ENCODE measurements at regions not wholly inside any gene's neighbourhood (a gene's known extent, or its start where the extent isn't known, plus 50 kb on each side); places are given as distances from the start of the nearest gene placed in this dataset.

- no peak overlapping the region for H3K9ac ChIP-seq (ENCODE audit: low read depth, low read length)
- ATAC-seq (ENCODE audit: insufficient read depth, low read depth) = no peak
- TF ChIP-seq EZH2 (IDR thresholded peaks at IDR 0.05; ENCODE audit: borderline replicate concordance, low read depth, low read length, severe bottlenecking) = no peak
- H3K27me3 ChIP-seq (ENCODE audit: insufficient read depth, low read length, poor library complexity) = peaks cover 8% of the 10 kb centered on the region
- no peaks in the 10 kb centered on the region for H3K9me3 ChIP-seq (ENCODE audit: insufficient read depth, low read length, severe bottlenecking)
- H3K4me1 ChIP-seq (ENCODE audit: insufficient read depth, low read length) = no peaks in the 10 kb centered on the region
- H2AFZ ChIP-seq (ENCODE audit: low read depth, low read length) = no peak overlapping the region
- H3K4me3 ChIP-seq (ENCODE audit: low read depth in 1 of 2, low read length in 2 of 2) = no peak overlapping the region
- H3K4me2 ChIP-seq (ENCODE audit: insufficient read depth, low read length) = no peak overlapping the region
- H3K79me2 ChIP-seq (ENCODE audit: insufficient read depth, low read length) = no peaks in the 10 kb centered on the region
- no peaks in the 10 kb centered on the region for H4K20me1 ChIP-seq (ENCODE audit: insufficient read depth, low read length)
- no peak overlapping the region for H3K27ac ChIP-seq (ENCODE audit: low read length)
- DNase-seq = no peak
- no peaks in the 10 kb centered on the region for H3K36me3 ChIP-seq (ENCODE audit: insufficient read depth, low read length)
Measured at GRCh38 chr18:22605736-22606135, 188.0 kb upstream of the CTAGE1 start.

DNA sequence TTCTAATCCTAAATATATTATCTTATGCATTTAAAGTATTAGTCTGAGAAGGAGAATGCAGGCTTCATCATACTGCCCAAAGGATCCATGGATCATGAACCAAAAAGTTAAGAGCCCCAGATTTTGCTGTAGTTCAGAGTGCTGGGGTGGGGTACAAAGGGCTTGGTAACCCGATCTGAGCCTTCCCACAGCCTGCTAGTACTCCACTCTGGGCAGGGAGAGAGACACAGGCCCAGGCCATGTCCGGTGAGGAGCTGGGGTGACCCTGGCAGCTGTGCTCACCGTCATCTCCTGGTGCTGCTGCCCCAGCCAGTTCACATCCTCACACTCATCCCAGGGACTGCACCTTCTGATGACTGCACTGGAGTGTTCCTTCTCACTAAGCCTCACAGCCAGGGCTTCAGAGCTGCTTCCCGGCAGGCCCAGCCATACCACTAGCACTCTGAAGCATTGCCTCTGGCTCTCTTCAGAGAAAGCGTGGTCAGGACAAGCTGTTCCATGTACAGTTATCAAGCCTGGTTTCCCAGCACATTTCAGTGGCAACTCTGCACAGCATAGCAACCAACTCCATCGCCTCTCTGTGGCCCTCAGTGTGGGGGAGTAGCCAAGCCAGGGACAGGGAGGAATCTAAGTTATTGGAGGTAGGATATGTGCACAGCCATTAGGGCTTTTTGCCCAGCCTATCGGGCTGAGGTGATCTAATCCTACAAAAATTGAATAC is 189.0 kb upstream of the CTAGE1 start:
- no peak for ATAC-seq (ENCODE audit: insufficient read depth, low read depth)
- Histone ChIP-seq H3K4me1 (ENCODE audit: insufficient read depth, low read length) (no peaks in the 10 kb centered on the region), H3K4me3 (ENCODE audit: low read depth in 1 of 2, low read length in 2 of 2) (no peak overlapping the region), H3K36me3 (ENCODE audit: insufficient read depth, low read length) (no peaks in the 10 kb centered on the region), H3K4me2 (ENCODE audit: insufficient read depth, low read length) (no peak overlapping the region), H3K79me2 (ENCODE audit: insufficient read depth, low read length) (no peaks in the 10 kb centered on the region), H3K9me3 (ENCODE audit: insufficient read depth, low read length, severe bottlenecking) (no peaks in the 10 kb centered on the region), H2AFZ (ENCODE audit: low read depth, low read length) (no peak overlapping the region), H3K27ac (ENCODE audit: low read length) (no peak overlapping the region), H3K27me3 (ENCODE audit: insufficient read depth, low read length, poor library complexity) (peaks cover 8% of the 10 kb centered on the region), H4K20me1 (ENCODE audit: insufficient read depth, low read length) (no peaks in the 10 kb centered on the region), H3K9ac (ENCODE audit: low read depth, low read length) (no peak overlapping the region)
- no peak for TF ChIP-seq EZH2 (IDR thresholded peaks at IDR 0.05; ENCODE audit: borderline replicate concordance, low read depth, low read length, severe bottlenecking)
- TF ChIP-seq, protein P1, sequence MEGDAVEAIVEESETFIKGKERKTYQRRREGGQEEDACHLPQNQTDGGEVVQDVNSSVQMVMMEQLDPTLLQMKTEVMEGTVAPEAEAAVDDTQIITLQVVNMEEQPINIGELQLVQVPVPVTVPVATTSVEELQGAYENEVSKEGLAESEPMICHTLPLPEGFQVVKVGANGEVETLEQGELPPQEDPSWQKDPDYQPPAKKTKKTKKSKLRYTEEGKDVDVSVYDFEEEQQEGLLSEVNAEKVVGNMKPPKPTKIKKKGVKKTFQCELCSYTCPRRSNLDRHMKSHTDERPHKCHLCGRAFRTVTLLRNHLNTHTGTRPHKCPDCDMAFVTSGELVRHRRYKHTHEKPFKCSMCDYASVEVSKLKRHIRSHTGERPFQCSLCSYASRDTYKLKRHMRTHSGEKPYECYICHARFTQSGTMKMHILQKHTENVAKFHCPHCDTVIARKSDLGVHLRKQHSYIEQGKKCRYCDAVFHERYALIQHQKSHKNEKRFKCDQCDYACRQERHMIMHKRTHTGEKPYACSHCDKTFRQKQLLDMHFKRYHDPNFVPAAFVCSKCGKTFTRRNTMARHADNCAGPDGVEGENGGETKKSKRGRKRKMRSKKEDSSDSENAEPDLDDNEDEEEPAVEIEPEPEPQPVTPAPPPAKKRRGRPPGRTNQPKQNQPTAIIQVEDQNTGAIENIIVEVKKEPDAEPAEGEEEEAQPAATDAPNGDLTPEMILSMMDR (IDR thresholded peaks at IDR 0.05; ENCODE audit: borderline replicate concordance, extremely low read depth, low read length, poor library complexity, severe bottlenecking) = no peak
- DNase-seq = no peak

DNA sequence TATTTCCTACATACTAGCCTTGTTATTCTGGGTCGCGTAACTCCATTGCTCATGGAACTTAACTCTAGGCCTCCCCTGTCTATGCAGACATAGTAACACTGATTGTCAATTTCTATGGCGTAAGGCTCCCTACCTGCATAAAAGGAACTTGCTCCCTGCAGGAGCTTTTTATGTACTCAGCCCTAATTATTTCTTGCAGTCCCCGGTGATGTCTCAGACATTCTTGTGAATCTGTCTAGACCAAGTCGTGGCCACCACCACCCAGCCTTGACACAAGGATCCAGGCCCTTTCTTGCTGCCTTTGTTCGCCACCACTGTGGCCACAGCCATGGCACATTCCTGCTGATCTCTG is 189.5 kb upstream of the CTAGE1 start:
- Histone ChIP-seq H3K9me3 (ENCODE audit: insufficient read depth, low read length, severe bottlenecking) (no peaks in the 10 kb centered on the region), H3K27me3 (ENCODE audit: insufficient read depth, low read length, poor library complexity) (peaks cover 8% of the 10 kb centered on the region), H3K9ac (ENCODE audit: low read depth, low read length) (no peak overlapping the region), H3K4me3 (ENCODE audit: low read depth in 1 of 2, low read length in 2 of 2) (no peak overlapping the region), H2AFZ (ENCODE audit: low read depth, low read length) (no peak overlapping the region), H3K79me2 (ENCODE audit: insufficient read depth, low read length) (no peaks in the 10 kb centered on the region), H4K20me1 (ENCODE audit: insufficient read depth, low read length) (no peaks in the 10 kb centered on the region), H3K4me1 (ENCODE audit: insufficient read depth, low read length) (no peaks in the 10 kb centered on the region), H3K27ac (ENCODE audit: low read length) (no peak overlapping the region), H3K36me3 (ENCODE audit: insufficient read depth, low read length) (no peaks in the 10 kb centered on the region), H3K4me2 (ENCODE audit: insufficient read depth, low read length) (no peak overlapping the region)
- DNase-seq = no peak
- TF ChIP-seq, protein P1 (IDR thresholded peaks at IDR 0.05; ENCODE audit: borderline replicate concordance, extremely low read depth, low read length, poor library complexity, severe bottlenecking) = no peak
- TF ChIP-seq EZH2 (IDR thresholded peaks at IDR 0.05; ENCODE audit: borderline replicate concordance, low read depth, low read length, severe bottlenecking) = no peak
- ATAC-seq (ENCODE audit: insufficient read depth, low read depth) = no peak

- Histone ChIP-seq H3K79me2 (ENCODE audit: insufficient read depth, low read length) (no peaks in the 10 kb centered on the region), H3K36me3 (ENCODE audit: insufficient read depth, low read length) (no peaks in the 10 kb centered on the region), H2AFZ (ENCODE audit: low read depth, low read length) (no peak overlapping the region), H3K27me3 (ENCODE audit: insufficient read depth, low read length, poor library complexity) (peaks cover 8% of the 10 kb centered on the region), H3K9me3 (ENCODE audit: insufficient read depth, low read length, severe bottlenecking) (no peaks in the 10 kb centered on the region), H3K9ac (ENCODE audit: low read depth, low read length) (no peak overlapping the region), H4K20me1 (ENCODE audit: insufficient read depth, low read length) (no peaks in the 10 kb centered on the region), H3K27ac (ENCODE audit: low read length) (no peak overlapping the region), H3K4me2 (ENCODE audit: insufficient read depth, low read length) (no peak overlapping the region), H3K4me1 (ENCODE audit: insufficient read depth, low read length) (no peaks in the 10 kb centered on the region), H3K4me3 (ENCODE audit: low read depth in 1 of 2, low read length in 2 of 2) (no peak overlapping the region)
- no peak for TF ChIP-seq EZH2 (IDR thresholded peaks at IDR 0.05; ENCODE audit: borderline replicate concordance, low read depth, low read length, severe bottlenecking)
- TF ChIP-seq, protein P1 (IDR thresholded peaks at IDR 0.05; ENCODE audit: borderline replicate concordance, extremely low read depth, low read length, poor library complexity, severe bottlenecking) = no peak
- no peak for ATAC-seq (ENCODE audit: insufficient read depth, low read depth)
- no peak for DNase-seq
Measured at GRCh38 chr18:22608847-22609246, 191.1 kb upstream of the CTAGE1 start.

All from DND-41 (cell line).